DMS 273 (cell line): ENCODE measurements at regions not wholly inside any gene's neighbourhood (a gene's known extent, or its start where the extent isn't known, plus 50 kb on each side); places are given as distances from the start of the nearest gene placed in this dataset.

Source experiments
- DNase-seq: peaks from one replicate; lab custom pipeline; 2025; ENCODE audit not compliant: unreplicated experiment; lab: John Stamatoyannopoulos, UW

DNA sequence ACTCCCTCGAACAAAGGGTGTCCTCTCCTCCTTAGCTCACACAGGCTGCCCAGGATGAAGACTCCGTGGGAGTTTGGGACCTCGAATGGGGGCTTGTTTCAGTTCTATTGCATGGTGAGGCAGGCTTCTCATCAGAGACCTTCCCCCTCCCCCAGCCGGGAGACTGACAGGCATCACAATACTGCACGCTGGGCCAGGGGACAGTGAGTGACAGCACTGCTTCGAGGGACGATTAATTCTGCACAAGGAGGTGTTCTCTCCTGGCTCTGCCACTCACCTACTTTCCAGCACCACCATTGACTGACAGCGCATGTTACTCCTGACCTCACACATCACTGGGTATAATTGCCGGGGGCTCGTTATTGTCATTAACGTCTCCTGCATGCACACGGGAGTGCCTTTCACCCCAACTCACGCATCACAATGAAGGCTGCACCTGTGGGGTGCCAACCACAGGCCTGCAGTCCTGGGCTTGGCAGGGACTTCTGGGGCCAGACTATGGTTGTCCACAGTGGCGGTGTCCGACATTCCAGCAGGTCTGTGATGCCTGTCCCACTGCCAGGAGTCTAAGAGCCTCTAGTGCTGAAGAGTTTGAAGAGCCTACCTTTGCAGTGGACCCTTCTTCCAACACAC is 412.2 kb upstream of the TSHZ3 start:
- no peak for DNase-seq

DNA sequence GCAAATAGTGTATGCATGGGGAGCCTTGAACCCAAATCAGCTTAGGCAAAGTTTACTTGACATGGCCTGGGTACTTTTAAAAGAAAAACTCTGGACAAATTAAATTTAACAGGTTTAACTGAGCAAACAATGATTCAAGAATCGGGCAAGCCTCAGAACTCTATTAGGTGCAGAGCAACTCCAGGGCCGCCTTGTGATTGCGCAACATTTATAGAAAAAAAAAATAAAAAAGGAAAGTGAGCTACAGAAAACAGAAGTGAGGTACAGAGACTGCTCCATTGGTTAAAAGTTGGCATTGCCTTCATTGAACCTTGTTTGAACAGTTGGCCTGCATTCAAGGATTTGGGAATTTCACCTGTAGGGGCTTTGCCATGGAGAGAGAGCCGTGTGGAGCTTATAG is 421.0 kb upstream of the TSHZ3 start:
- DNase-seq, result no peak

- no peak for DNase-seq
Observed at GRCh38 chr19:31772915-31773314, 423.7 kb upstream of the TSHZ3 start.

DNA sequence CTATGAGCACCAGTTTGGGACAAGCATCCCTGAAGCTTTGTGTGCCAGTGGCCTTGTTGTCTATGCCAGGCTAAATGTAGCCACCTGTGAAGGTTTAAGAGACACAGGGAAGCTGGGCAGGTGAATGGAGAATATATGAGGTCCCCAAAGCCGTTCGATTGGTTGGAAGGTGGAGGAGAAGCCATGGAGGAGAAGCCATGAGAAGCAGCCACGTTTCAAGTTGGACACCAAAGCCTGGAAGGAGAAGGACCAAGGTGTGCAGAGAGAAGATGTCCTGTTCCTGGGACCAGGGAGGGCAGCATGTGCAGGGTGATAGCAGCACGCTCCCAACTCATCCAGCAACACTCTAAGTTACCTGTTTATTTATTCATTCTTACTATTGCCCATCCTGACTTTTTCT is 432.3 kb upstream of the TSHZ3 start:
- DNase-seq, result no peak

DNA sequence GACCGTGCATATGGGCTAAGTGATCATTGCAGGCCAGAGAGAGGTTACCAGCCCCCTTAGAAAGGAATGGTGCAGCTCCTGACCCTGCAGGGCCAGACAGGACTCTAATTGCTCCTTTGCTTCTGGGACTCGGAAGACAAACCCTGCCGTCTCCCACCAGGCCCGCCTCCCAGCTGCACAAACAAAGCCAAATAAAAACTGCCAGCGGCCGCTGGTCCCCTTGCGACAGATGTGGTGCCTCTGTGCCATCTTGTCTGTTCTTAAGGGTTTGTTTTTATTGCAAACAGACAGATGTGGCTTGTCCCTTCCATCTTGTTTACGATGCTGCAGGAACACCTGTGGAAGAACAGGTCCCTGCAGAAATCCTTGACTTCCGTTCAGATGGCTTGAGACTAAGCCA is 434.4 kb upstream of the TSHZ3 start:
- no peak for DNase-seq

GRCh38 chr19:31784671-31785101 is 435.4 kb upstream of the TSHZ3 start:
- DNase-seq, result no peak

GRCh38 chr19:31801611-31802010 is 452.4 kb upstream of the TSHZ3 start:
- DNase-seq, result no peak

GRCh38 chr19:31803835-31804446 is 454.7 kb upstream of the TSHZ3 start:
- no peak for DNase-seq

DNA sequence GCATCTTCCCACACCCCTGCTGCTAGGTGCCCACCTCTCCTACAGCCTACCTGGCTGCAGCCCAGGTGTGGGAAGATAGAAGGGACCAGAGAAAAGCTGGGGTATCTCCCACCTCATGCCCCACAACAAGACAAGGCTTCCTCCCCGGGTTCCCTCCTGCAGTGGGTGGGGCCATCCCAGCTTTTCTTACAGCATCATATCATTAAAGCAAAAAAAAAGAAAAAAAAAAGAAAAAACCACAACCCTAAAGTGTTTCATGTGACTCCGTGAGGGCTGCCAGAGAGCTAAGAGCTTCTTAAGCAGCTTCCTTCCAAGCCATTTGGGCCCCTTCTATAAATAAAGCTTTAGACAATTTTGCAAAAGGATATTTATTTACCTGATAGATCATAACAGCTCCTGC is 455.4 kb upstream of the TSHZ3 start:
- DNase-seq, result no peak

GRCh38 chr19:31810536-31811109 is 461.4 kb upstream of the TSHZ3 start:
- no peak for DNase-seq

GRCh38 chr19:31817971-31818797 is 468.9 kb upstream of the TSHZ3 start:
- no peak for DNase-seq

DNA sequence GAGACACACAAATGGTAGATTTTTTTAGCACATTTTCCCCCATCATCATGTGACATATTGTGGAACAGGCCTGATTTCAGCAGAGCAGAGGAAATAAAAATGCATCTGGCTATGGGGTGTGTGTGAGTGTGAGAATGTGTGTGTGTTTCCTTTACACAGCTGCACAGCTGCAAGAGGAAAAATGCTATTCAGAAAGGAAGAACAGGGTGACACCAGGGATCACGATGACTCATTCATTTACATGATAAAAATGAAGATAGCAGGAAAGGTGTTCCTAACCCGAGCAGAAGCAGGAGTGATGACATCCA is 469.5 kb upstream of the TSHZ3 start:
- DNase-seq, result no peak

DNA sequence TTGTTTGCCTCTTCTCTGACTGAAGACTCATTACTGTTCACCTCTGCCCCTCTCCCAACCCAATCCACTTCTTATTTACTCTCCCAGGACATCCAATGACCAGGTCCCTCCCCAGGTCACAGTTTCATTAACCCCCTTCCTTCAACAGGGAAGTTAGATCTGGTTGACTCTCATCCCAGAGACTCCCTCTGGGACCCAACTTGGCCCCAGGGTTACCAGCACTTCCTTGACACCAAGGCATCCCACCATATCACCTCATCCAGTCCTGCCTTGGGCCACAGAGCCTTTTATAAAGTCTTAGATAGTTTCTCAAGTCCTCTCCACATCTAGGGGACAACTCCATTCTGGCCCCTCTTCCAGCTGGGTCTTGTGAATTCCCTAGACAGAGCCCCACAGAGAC is 470.6 kb upstream of the TSHZ3 start:
- no peak for DNase-seq

GRCh38 chr19:31821346-31821745 is 472.1 kb upstream of the TSHZ3 start:
- no peak for DNase-seq

GRCh38 chr19:31825134-31826094 is 476.2 kb upstream of the TSHZ3 start:
- no peak for DNase-seq

DNA sequence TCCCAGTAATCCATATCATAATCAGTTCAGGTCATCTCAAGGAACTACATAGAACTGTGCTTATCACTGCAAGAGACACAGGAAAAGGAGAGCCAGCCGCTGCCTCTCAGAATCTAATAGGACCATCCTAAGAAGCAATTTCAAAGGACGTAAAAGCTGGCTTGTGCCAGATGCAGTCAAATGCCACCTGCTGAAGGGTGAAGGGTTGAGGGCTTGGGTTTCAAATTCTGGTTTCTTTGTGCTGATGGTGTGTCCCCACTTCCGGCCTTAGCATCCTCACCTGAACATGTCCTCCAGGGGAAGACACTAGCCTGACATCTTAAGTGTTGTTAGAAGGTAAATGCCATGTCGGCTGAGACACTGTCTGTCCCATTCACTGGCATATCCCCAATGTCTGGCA is 477.1 kb upstream of the TSHZ3 start:
- no peak for DNase-seq

DNA sequence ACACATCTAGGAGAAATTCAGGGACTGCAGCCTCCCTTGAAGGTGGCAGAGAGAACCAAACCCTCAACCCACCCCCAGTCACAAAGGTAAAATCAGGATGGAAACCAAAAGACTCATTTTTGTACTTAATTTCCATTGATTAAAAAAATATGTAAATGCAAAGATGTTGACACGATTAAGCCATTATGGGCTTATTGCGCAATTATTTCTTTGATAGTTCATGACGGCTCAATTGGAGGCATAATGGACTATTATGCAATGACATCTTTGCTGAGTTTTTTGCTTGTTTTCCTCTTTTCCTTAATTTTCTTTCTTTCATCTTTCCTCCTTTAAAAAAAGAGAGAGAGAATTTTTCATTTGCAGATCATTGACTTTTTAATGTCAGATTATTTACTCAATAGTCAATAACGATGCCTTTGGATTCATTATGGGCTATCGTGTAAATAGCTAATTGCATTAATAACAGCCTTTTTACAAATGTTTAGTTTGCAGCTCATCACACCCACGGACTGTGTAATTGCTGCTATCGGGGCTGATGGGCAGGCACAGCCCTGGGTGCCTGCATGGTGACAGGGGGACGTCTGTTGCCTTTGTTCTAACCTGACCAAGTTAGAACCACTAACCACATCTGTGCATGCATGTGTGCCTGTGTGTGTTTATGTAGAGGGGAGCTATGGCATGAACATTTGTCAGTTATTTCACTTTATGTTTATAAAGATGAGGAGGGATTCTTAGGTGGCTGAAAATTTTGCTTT is 482.4 kb upstream of the TSHZ3 start:
- no peak for DNase-seq

DNA sequence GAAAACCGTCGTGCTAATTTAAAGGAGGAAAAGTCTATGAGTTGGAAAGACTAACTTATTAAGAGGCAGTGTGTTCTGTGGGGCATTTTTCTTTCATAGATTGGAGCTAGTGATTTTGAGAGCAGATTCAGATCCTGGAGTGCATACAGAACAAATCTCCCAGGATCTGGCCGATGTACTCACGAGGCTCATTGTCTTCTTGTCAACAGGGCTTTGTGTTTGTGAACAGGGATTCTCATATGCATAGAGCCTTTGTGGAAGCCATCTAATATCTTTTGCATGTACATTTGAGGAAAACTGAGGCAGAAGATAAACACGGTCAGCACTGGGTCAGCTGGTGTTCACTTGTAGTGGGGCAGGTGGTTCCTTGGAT is 482.9 kb upstream of the TSHZ3 start:
- DNase-seq, result no peak

GRCh38 chr19:31834070-31834469 is 484.8 kb upstream of the TSHZ3 start:
- DNase-seq, result no peak

- DNase-seq, result no peak
Observed at GRCh38 chr19:31838163-31838815, 489.1 kb upstream of the TSHZ3 start.
